ENCODE measurements at regions not wholly inside any gene's neighbourhood (a gene's known extent, or its start where the extent isn't known, plus 50 kb on each side); places are given as distances from the start of the nearest gene placed in this dataset.

- H3K9ac ChIP-seq (ENCODE audit: low read length) = no peak overlapping the region
- no peak for TF ChIP-seq CTCF (IDR thresholded peaks at IDR 0.05; ENCODE audit: low read length)
- no peak for TF ChIP-seq EZH2 (IDR thresholded peaks at IDR 0.05; ENCODE audit: borderline replicate concordance, low read length)
Observed at GRCh38 chr20:41818369-41818768, 200.2 kb upstream of the CHD6 start.

GRCh38 chr20:41811456-41811855 is 193.3 kb upstream of the CHD6 start:
- H3K36me3 ChIP-seq (ENCODE audit: insufficient read depth, low read length) = no peaks in the 10 kb centered on the region
- no peaks in the 10 kb centered on the region for H3F3A ChIP-seq (ENCODE audit: insufficient read depth, low read length)
- H3K4me1 ChIP-seq (ENCODE audit: insufficient read depth, low read length, severe bottlenecking) = no peaks in the 10 kb centered on the region
- no peaks in the 10 kb centered on the region for H3K27me3 ChIP-seq (ENCODE audit: insufficient read depth, low read length)
- H3K9me3 ChIP-seq (ENCODE audit: low read length) = no peaks in the 10 kb centered on the region
- no peaks in the 10 kb centered on the region for H3K79me2 ChIP-seq (ENCODE audit: insufficient read depth, low read length)
- no peaks in the 10 kb centered on the region for H4K20me1 ChIP-seq (ENCODE audit: insufficient read depth, low read length)
- no peak overlapping the region for H3K9ac ChIP-seq (ENCODE audit: low read length)
- H2AFZ ChIP-seq (ENCODE audit: low read length) = no peak overlapping the region
- H3K4me3 ChIP-seq (ENCODE audit: low read depth, low read length, poor library complexity, severe bottlenecking) = no peak overlapping the region
- no peak overlapping the region for H3K27ac ChIP-seq (ENCODE audit: low read depth, low read length, poor library complexity, severe bottlenecking)
- no peak overlapping the region for H3K4me2 ChIP-seq (ENCODE audit: low read length)
- no peaks in the 10 kb centered on the region for H3K9me2 ChIP-seq (ENCODE audit: low read depth, low read length)
- TF ChIP-seq EZH2 (IDR thresholded peaks at IDR 0.05; ENCODE audit: borderline replicate concordance, low read length) (no peak), CTCF (IDR thresholded peaks at IDR 0.05; ENCODE audit: low read length) (no peak)

More at GRCh38 chr20:41818369-41818768, 200.2 kb upstream of the CHD6 start:
- Histone ChIP-seq H3K27me3 (ENCODE audit: insufficient read depth, low read length) (no peaks in the 10 kb centered on the region), H3K27ac (ENCODE audit: low read depth, low read length, poor library complexity, severe bottlenecking) (no peak overlapping the region), H3F3A (ENCODE audit: insufficient read depth, low read length) (no peaks in the 10 kb centered on the region), H3K79me2 (ENCODE audit: insufficient read depth, low read length) (no peaks in the 10 kb centered on the region), H3K4me1 (ENCODE audit: insufficient read depth, low read length, severe bottlenecking) (no peaks in the 10 kb centered on the region), H3K4me3 (ENCODE audit: low read depth, low read length, poor library complexity, severe bottlenecking) (no peak overlapping the region), H2AFZ (ENCODE audit: low read length) (no peak overlapping the region), H3K36me3 (ENCODE audit: insufficient read depth, low read length) (no peaks in the 10 kb centered on the region), H3K9me2 (ENCODE audit: low read depth, low read length) (no peaks in the 10 kb centered on the region), H3K9me3 (ENCODE audit: low read length) (no peaks in the 10 kb centered on the region), H4K20me1 (ENCODE audit: insufficient read depth, low read length) (no peaks in the 10 kb centered on the region), H3K4me2 (ENCODE audit: low read length) (no peak overlapping the region)

GRCh38 chr20:41800040-41800439 is 181.9 kb upstream of the CHD6 start:
- no peaks in the 10 kb centered on the region for H3K79me2 ChIP-seq (ENCODE audit: insufficient read depth, low read length)
- no peaks in the 10 kb centered on the region for H3K36me3 ChIP-seq (ENCODE audit: insufficient read depth, low read length)
- TF ChIP-seq CTCF (IDR thresholded peaks at IDR 0.05; ENCODE audit: low read length) = no peak
- no peak for TF ChIP-seq EZH2 (IDR thresholded peaks at IDR 0.05; ENCODE audit: borderline replicate concordance, low read length)
- no peaks in the 10 kb centered on the region for H4K20me1 ChIP-seq (ENCODE audit: insufficient read depth, low read length)
- H3K4me3 ChIP-seq (ENCODE audit: low read depth, low read length, poor library complexity, severe bottlenecking) = no peak overlapping the region
- no peak overlapping the region for H2AFZ ChIP-seq (ENCODE audit: low read length)
- H3K9me3 ChIP-seq (ENCODE audit: low read length) = no peaks in the 10 kb centered on the region
- H3K27ac ChIP-seq (ENCODE audit: low read depth, low read length, poor library complexity, severe bottlenecking) = no peak overlapping the region
- H3F3A ChIP-seq (ENCODE audit: insufficient read depth, low read length) = no peaks in the 10 kb centered on the region
- H3K4me2 ChIP-seq (ENCODE audit: low read length) = no peak overlapping the region
- no peak overlapping the region for H3K9ac ChIP-seq (ENCODE audit: low read length)
- H3K27me3 ChIP-seq (ENCODE audit: insufficient read depth, low read length) = no peaks in the 10 kb centered on the region
- no peaks in the 10 kb centered on the region for H3K4me1 ChIP-seq (ENCODE audit: insufficient read depth, low read length, severe bottlenecking)
- H3K9me2 ChIP-seq (ENCODE audit: low read depth, low read length) = no peaks in the 10 kb centered on the region
